Suprapubic skin (tissue), 4 donors: ENCODE measurements at regions not wholly inside any gene's neighbourhood (a gene's known extent, or its start where the extent isn't known, plus 50 kb on each side); places are given as distances from the start of the nearest gene placed in this dataset.

Experiments used
- DNase-seq, 2 donors: peaks; one replicate each; pipeline ENCODE4 v3.0.0-alpha.2; 2019; ENCODE audit warnings: low spot score in 2 of 2
- H3K27ac ChIP-seq: fragments of 200-600 bp; sonication (generic); one replicate; pipeline ENCODE4 v1.5.1; 2019
- H3K27me3 ChIP-seq: fragments of 200-600 bp; sonication (generic); one replicate; pipeline ENCODE4 v1.5.1; 2019
- H3K36me3 ChIP-seq: fragments of 200-600 bp; sonication (generic); one replicate; pipeline ENCODE4 v1.5.1; 2019
- H3K4me1 ChIP-seq: fragments of 200-600 bp; sonication (generic); one replicate; pipeline ENCODE4 v1.5.1; 2019
- H3K4me3 ChIP-seq: fragments of 200-600 bp; sonication (generic); one replicate; pipeline ENCODE4 v1.5.1; 2019; ENCODE audit warnings: mild to moderate bottlenecking
- H3K9me3 ChIP-seq: fragments of 200-600 bp; sonication (generic); one replicate; pipeline ENCODE4 v1.5.1; 2019
- CTCF ChIP-seq, 2 donors: fragments of 200-600 bp in 1 of 2; fragments of 450-650 bp in 1 of 2; sonication (generic) in 1 of 2; IDR thresholded peaks; one replicate each; pipeline ENCODE4 v1.5.1; 2016 to 2019; ENCODE audit warnings: antibody characterized with exemption in 2 of 2, mild to moderate bottlenecking in 1 of 2, moderate library complexity in 1 of 2
- EP300 ChIP-seq: sonication (generic); formaldehyde crosslinking; IDR thresholded peaks from one replicate; pipeline ENCODE4 v1.6.1; 2017; ENCODE audit warnings: antibody characterized with exemption
- POLR2A ChIP-seq, 2 donors: fragments of 450-650 bp; IDR thresholded peaks; one replicate each; pipeline ENCODE4 v1.6.1; 2017; ENCODE audit warnings: antibody characterized with exemption in 2 of 2, mild to moderate bottlenecking in 2 of 2, moderate library complexity in 2 of 2
- POLR2AphosphoS5 ChIP-seq, 3 donors: sonication (generic); formaldehyde crosslinking; IDR thresholded peaks; one replicate each; pipeline ENCODE4 v1.6.1; 2017; ENCODE audit warnings: antibody characterized with exemption in 3 of 3
- WGBS: methylation state at CpG from one replicate; pipeline ENCODE4 v1.1.5; 2018; 5-methylcytosine and 5-hydroxymethylcytosine counted together

GRCh38 chr3:34983631-34984030 is 655.7 kb upstream of the ARPP21 start:
- Histone ChIP-seq H3K27me3 (no peaks in the 10 kb centered on the region), H3K9me3 (no peaks in the 10 kb centered on the region), H3K4me1 (no peaks in the 10 kb centered on the region), H3K36me3 (no peaks in the 10 kb centered on the region), H3K27ac (no peak overlapping the region), H3K4me3 (no peak overlapping the region)
- no peak for DNase-seq
- TF ChIP-seq EP300 (no peak), CTCF (IDR thresholded peaks at IDR 0.05) (no peak), POLR2A (IDR thresholded peaks at IDR 0.05) (no peak)
- 75% methylated on average over 4 of the region's 4 CpGs for WGBS

- Histone ChIP-seq H3K36me3 (no peaks in the 10 kb centered on the region), H3K4me3 (no peak overlapping the region), H3K27ac (no peak overlapping the region), H3K9me3 (peaks cover 3% of the 10 kb centered on the region), H3K27me3 (no peaks in the 10 kb centered on the region), H3K4me1 (no peaks in the 10 kb centered on the region)
- DNase-seq, result no peak
- no peak for TF ChIP-seq EP300
- no peak for TF ChIP-seq POLR2AphosphoS5 (IDR thresholded peaks at IDR 0.05)
- TF ChIP-seq CTCF (IDR thresholded peaks at IDR 0.05), result no peak
- TF ChIP-seq POLR2A (IDR thresholded peaks at IDR 0.05), result no peak
- 50% methylated on average over 1 of the region's 22 CpGs for WGBS
These were observed 651.0 kb upstream of the ARPP21 start for GRCh38 chr3:34988296-34988695.

DNA sequence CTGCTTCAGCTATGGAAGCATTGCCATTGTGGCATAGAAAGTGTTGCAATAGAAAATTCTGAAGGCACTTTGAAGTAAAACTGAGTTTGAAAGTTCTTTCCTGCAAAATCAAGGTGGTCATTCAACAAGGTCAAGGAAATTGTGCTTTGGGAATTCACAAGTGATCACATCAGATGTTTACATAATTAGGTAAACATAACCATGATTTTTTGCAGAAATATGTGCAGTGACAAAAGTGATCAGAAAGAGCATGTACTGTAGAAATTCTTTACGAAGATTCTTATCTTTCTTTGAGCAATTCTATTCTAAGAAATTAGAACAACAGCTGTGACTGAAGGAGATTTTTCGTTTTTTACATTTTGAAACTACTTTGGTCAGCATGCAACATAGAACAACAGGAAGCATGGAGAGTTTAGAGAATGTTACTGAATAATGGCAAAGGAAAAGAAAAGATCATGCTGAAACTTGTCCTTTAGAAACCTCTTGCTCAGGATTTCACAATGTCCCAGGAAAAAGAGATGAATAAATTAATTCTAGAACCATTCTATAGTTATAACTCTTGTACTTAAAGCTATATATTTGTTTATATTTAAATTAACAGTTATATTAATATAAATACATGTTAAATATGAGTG is 643.4 kb upstream of the ARPP21 start:
- H3K27me3 ChIP-seq, result no peaks in the 10 kb centered on the region
- H3K4me1 ChIP-seq, result no peaks in the 10 kb centered on the region
- DNase-seq, result no peak
- no peak overlapping the region for H3K27ac ChIP-seq
- no peaks in the 10 kb centered on the region for H3K9me3 ChIP-seq
- no peak overlapping the region for H3K4me3 ChIP-seq
- WGBS, result 44% methylated on average over 2 of the region's 2 CpGs
- H3K36me3 ChIP-seq, result no peaks in the 10 kb centered on the region
- TF ChIP-seq POLR2AphosphoS5 (IDR thresholded peaks at IDR 0.05), result no peak
- no peak for TF ChIP-seq CTCF (IDR thresholded peaks at IDR 0.05)
- TF ChIP-seq EP300, result no peak
- TF ChIP-seq POLR2A (IDR thresholded peaks at IDR 0.05), result no peak

DNA sequence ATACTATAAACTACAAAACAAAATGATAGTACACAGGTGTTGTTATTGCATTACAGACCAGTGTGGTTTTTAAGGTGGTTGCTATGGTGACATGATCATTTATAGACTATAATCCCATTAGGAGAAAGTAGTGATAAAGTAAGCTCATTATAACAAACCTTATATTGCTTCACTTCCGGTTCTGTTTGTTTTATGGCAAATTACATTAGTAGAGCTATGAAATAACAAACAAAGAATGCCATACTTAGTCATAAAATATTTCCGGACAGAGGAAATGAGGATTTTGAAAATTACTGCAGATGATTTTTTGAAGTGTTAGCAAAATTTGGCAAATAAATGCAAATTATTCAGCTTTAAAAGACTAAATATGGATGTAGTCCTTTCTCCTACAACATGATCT is 640.4 kb upstream of the ARPP21 start:
- H3K9me3 ChIP-seq, result no peaks in the 10 kb centered on the region
- TF ChIP-seq POLR2AphosphoS5 (IDR thresholded peaks at IDR 0.05) (no peak), CTCF (IDR thresholded peaks at IDR 0.05) (no peak), POLR2A (IDR thresholded peaks at IDR 0.05) (no peak), EP300 (no peak)
- H3K4me1 ChIP-seq, result no peaks in the 10 kb centered on the region
- no peak for DNase-seq
- H3K27ac ChIP-seq, result no peak overlapping the region
- no peak overlapping the region for H3K4me3 ChIP-seq
- H3K27me3 ChIP-seq, result no peaks in the 10 kb centered on the region
- H3K36me3 ChIP-seq, result no peaks in the 10 kb centered on the region
- 37% methylated on average over 2 of the region's 2 CpGs for WGBS

DNA sequence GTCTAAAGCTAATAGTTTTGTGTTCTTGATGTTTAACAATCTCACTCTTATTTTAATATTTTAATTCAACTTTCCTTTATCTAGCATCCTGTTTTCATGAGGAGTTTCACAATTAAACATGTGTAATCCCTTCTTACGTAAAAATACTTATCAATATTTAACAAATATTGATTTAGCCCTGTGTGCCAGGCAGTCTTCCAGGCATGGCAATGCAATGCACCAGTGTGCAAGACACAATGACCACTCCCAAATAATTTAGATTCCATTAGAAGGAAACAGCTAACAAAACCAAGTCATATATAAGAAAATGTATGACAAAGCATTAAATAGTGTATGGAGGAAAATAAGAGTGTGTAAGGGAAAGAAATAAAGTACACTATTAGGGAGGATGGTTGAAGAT is 627.1 kb upstream of the ARPP21 start:
- WGBS, result 79% methylated on average over 1 of the region's 1 CpG
- TF ChIP-seq POLR2AphosphoS5 (IDR thresholded peaks at IDR 0.05) (no peak), POLR2A (IDR thresholded peaks at IDR 0.05) (no peak), EP300 (no peak), CTCF (IDR thresholded peaks at IDR 0.05) (no peak)
- Histone ChIP-seq H3K4me3 (no peak overlapping the region), H3K36me3 (no peaks in the 10 kb centered on the region), H3K27me3 (no peaks in the 10 kb centered on the region), H3K9me3 (no peaks in the 10 kb centered on the region), H3K4me1 (no peaks in the 10 kb centered on the region), H3K27ac (no peak overlapping the region)
- no peak for DNase-seq
